G401 (cell line): ENCODE measurements at regions not wholly inside any gene's neighbourhood (a gene's known extent, or its start where the extent isn't known, plus 50 kb on each side); places are given as distances from the start of the nearest gene placed in this dataset.

Experiments
- DNase-seq: peaks from one replicate; pipeline ENCODE4 v3.0.0-alpha.2; 2015; ENCODE audit warnings: low spot score
- in situ Hi-C: cut with HindIII; loops from 2 replicates; pipeline ENCODE4 v1.10.0; 2016; ENCODE audit warnings: low sequenced_read_pairs, mixed read lengths

DNA sequence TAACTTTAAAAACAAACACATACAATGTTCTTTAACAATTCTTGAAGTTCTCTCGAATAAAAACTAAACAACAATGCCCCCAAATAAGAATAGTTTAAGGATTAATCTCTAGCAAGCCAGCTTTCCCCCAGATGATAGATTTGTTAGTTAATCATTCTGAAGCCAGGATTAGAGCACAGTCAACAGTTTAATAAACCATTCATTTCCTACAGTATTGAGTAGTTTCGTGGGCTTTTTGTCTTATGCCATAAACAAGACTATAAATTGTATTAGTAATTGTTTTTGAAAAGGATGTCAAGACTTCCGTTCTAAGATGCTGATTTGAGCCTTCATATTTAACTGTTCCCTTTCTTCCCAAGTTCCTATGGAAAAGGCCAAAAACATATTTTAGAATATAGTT lies 136.6 kb downstream of the PIK3R1 start:
- in situ Hi-C loops = no loop called here
- DNase-seq = no peak

DNA sequence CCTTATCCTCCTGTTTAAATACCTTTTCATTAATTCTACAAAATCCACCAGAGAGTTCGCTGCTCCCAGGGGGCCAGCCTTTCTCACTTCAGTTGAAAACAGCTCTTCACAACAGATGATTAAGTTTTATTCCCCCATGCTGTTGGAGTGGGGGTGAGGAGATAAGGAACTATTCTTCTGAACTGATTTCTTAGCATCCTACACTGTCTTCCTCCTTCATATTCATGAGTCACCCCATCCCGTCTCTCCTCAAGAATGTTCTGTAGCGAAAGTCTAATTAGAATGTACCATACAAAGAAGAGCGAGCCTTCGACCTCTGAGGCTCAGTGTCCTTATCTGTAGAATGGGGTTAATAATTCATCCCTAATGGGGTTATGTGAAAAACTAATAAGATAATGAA lies 138.0 kb downstream of the PIK3R1 start:
- in situ Hi-C loops = no loop called here
- DNase-seq = no peak

DNA sequence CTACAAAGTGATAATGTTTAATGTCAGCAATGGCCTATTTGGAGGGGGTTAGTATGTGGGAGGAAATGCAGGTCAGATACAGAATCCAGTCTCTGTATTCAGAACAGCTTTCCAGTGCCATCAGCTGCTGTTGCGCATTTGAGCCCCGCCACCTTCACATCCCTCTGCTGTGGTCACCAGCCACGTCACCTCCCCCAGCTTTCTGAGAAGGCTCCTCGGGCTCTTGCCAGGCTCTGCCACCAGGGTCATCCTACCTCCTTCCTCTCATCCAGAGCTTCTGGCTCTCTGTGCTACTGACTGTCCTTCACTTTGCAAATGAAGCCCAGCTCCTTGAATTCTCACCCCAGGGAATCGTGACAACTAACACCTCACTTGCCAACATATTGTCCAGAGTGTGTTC lies 138.8 kb downstream of the PIK3R1 start:
- no peak for DNase-seq
- in situ Hi-C loops = no loop called here

DNA sequence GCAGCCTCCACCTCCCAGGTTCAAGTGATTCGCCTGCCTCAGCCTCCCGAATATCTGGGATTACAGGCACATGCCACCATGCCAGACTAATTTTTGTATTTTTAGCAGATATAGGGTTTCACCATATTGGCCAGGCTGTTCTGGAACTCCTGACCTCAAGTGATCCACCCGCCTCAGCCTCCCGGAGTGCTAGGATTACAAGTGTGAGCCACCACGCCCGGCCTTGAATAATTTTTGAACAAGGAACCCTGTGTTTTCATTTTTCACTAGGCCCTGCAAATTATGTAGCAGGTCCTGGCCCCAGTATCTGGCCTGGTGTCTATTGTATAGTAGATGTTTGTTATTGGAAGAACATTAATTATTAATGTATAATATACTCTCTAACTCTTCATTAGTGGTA lies 140.7 kb downstream of the PIK3R1 start:
- in situ Hi-C loops = no loop called here

DNA sequence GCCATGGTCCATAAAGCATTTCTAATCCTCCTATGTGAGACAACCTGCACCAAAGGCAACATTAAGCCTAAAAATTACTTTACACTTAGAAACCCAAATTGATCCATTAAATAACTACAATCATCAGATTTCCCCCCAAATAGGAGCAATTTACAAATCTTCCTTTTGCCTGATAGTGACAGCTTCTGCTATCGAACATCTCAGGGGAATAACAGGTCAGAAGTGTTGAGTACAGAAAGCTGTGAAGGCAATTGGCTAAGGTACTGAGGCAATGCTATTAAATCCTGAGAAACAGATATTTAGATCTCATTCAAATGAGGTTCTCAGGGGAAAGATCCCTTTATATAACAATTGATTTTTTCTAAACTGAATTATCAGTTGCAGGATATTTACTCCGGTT lies 141.1 kb downstream of the PIK3R1 start:
- in situ Hi-C loops = no loop called here
- no peak for DNase-seq

More for the DNA sequence above, 140.7 kb downstream of the PIK3R1 start:
- DNase-seq = no peak

DNA sequence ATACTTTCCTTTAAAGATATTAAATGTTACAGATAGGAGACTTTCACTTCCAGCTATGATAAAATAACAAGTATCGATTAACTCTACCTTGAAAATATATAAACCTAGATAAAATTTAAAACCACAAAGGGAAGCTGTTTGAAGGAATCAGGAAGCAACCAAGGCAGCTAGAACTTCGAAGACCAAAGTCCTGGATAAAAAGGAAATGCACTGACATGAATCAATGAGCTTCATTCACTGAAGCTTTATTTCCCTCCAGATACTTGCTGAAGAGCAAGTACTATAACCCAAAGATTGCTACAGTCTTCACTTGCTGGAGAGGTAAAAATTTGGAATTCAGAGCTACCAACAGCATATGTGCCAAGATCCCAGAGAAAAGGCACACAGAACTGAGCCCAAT lies 144.1 kb downstream of the PIK3R1 start:
- in situ Hi-C loops = no loop called here
- no peak for DNase-seq

DNA sequence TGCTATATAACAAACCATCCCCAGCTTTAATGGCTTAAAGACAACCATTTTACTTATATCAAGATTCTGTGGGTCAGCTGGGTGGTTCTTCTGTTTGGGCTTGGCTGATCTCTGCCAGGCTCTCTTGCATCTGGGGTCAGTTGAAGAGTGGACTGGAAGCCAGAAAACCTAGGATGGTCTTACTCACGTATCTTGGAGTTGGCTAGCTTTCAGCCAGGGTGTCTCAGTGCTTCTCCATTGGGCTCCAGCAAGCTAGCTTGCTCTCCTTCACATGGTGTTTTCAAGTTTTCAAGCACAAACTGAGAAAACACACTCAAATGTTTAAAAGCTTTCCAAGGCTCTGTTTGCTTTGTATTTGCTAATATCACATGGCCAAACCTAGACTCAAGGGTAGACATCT lies 146.8 kb downstream of the PIK3R1 start:
- DNase-seq = no peak
- in situ Hi-C loops = no loop called here

DNA sequence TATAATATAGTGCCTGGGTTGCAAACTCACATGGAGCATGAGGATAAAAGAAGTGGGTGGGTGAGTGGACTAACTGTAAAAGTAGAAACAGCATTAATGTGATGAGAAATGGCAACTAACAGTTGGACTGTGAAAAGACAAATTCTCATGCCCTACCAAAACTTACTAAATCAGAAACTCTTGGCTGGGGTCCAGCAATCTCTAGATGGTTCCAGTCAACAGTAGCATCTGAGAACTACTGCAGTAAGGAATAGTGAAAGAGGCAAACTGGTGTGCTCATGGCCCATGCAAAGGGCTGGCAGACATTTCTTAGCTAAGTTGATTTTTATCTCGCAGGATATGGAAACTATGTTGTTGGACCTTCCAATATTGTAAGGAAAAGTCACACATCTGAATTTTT lies 150.3 kb downstream of the PIK3R1 start:
- in situ Hi-C loops = no loop called here

DNA sequence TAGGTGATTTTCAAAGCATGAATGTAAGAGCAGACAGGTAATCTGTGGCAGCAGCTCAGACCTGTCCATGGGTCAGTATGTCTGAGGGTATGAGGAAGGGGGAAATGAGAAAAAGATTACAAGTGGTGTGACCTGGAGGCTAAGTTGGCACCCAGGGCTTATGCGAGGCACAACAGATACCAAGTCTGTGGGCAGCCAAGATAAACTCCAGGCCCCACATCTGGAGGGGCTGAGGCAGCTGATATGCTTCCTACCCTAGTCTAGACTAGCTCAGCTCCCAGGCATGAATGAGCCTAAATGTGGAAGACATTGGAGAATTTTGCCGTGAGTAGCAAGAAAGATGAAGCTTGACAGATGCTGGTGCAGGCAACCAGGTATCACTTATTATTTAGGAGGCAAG lies 151.7 kb downstream of the PIK3R1 start:
- DNase-seq = no peak
- in situ Hi-C loops = no loop called here

More for the DNA sequence above, 150.3 kb downstream of the PIK3R1 start:
- DNase-seq = no peak

DNA sequence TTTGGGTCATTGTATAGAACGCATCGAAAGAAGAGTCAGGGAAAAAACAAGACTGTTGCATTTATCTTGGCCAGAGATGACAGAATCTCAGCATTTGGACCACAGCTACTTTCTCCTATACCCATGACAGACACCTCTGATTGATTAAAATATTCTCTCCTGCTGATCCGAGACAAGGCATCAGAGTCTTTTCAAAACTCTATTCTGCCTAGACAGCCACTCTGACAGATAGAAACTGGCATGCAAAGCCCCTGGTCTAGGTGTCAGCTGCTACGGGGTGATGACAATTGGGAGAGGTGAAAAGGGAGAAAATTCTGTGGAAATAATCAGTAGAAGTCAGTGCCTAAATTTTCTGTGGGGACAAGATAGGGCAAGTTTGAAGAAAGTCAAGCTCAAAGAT lies 152.2 kb downstream of the PIK3R1 start:
- in situ Hi-C loops = no loop called here
- DNase-seq = no peak

DNA sequence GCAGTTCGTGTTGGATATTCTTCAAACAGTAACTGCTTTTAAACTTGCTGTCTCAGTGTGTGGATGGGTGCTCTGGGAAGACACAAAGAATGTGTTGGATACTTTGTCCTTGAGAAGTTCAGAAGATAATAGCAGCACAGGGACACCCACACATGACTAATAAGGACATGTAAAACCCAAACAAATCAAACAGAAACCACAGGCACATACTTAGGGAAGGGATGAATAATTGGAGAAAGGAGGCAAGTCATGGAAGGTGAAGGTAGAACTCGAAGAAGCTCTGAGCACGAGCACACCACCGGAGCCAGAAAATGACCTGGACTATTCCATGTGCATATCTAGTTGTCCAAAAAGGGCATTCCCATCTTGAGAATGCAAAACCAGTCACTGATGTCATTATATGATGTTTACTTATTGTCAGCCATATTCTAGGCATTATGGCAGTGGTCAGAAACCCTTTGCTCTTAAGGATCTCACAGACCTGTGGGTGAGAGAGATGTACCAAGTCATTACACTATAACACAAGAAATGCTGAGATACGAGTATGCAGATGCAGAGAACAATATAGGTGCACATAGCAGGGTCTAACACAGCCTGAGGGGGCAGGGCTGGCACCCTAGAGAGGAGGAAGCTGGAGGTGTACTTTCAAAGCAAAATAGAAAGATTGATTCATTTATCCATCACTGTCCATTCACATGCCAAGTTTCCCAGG lies 152.9 kb downstream of the PIK3R1 start:
- DNase-seq = no peak
- in situ Hi-C loops = no loop called here

DNA sequence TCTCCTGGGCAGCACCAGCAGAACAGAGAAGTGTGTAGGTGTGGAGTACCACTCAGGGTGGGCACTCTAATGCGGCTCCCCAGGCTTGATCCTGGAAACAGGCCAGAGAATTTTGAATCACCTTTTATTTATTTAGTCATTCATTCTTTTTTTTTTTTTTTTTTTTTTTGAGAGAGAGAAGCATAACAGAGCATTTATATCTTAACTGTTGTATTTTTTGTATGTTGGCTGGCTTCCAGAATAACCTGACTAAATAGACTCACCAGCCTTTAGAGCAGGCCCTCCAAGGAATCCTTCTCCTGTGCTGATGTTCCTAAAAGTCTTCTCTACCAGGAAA lies 153.4 kb downstream of the PIK3R1 start:
- no peak for DNase-seq
- in situ Hi-C loops = no loop called here

DNA sequence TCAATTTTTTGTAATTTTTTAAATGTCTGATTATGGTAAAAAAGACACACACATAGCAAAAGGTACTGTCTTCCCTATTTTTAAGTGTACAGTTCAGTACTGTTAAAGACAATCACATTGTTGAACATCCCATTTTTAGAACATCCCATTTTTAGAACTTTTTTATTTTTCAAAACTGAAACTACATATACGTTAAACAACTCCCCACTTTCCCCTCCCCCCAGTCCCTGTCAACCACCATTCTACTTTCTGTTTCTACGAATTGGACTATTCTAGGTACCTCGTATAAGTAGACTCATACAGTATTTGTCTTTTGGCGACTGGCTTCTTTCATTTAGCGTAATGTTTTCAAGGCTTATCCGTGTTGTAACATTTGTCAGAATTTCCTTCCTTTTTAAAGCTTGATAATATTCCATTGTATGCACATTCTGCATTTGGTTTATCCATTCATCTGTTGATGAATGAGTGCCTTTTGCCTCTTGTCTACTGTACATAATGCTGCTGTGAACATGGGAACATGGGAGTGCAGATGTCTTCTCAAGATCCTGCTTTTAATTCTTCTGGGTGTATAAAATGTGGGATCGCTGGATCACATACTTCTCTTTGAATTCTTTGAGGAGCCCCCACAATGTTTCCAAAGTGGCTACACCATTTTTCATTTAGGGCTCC lies 154.0 kb downstream of the PIK3R1 start:
- DNase-seq = no peak
- in situ Hi-C loops = no loop called here

DNA sequence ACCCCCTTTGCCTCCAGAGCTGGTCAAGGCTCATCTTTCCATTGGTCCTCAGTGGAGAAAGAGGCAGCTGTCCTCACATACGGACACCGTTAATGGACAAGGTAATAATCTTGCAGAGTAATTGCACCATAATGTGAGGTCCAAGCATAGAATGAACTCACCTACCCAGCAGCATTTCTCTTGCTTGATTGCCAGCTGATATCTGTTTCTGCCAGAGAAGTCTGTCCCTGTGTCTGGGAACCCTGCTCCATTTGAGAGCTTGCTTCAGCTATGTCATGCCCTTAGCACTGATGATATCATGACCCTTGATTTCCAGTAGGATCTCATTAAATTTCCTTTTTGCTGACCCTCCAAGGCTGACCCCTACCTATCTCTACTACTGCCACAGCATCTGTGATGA lies 154.6 kb downstream of the PIK3R1 start:
- in situ Hi-C loops = no loop called here
- no peak for DNase-seq

DNA sequence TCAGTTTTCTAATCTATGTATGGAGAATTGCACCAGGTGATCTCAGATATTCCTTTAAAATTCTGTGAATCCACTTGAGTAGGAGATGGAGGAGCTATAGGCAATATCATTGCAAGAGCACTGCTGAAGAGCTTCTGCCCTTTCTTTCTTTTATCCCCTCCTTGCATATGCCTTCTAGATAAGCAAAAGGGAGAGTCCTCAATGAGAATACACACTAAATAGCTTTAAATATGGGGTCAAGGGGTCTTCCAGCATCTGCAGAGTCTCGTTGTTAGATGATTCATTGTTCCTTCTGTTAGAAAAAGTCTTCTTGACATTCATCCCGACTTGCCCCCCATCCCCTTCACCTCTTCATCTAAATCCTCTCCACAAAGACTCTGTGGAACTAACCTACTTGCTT lies 156.1 kb downstream of the PIK3R1 start:
- in situ Hi-C loops = no loop called here
- no peak for DNase-seq

DNA sequence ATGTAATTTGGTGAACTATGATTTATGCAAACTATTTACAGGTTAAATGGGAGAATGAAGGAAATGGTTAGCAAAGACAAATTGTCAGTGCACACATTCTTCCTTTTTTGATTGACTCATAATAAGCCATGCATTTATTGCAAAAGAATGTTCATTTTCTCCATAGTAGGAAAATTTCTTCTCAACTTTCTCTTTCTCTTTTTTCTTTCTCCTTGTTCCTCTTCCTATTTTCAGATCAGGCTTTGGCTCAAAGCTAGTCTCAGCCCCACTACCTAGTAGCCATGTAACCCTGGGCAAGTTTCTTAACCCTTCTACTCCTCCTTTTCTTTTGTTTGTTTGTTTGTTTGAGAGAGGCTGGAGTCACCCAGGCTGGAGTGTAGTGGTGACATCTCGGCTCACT lies 156.6 kb downstream of the PIK3R1 start:
- no peak for DNase-seq
- in situ Hi-C loops = no loop called here

DNA sequence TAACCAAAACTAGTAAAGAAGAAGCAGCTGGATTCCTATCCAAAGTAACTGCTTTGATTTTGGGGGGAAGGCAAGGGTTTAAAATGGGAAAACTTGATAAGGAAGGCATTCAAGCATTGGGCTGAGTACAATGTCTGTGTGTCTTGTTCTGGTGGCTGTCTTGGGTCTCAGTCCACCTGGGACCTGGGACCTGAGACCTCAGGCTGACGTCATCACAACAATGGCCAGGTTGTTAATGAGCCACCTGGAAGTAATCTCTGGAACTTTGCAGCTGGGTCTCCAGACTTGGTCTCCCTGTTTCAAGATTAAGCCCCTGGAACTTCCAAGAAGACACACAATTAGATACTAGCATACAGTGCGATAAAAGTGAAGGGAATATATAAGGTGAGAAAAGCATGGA lies 157.5 kb downstream of the PIK3R1 start:
- in situ Hi-C loops = no loop called here
- no peak for DNase-seq

DNA sequence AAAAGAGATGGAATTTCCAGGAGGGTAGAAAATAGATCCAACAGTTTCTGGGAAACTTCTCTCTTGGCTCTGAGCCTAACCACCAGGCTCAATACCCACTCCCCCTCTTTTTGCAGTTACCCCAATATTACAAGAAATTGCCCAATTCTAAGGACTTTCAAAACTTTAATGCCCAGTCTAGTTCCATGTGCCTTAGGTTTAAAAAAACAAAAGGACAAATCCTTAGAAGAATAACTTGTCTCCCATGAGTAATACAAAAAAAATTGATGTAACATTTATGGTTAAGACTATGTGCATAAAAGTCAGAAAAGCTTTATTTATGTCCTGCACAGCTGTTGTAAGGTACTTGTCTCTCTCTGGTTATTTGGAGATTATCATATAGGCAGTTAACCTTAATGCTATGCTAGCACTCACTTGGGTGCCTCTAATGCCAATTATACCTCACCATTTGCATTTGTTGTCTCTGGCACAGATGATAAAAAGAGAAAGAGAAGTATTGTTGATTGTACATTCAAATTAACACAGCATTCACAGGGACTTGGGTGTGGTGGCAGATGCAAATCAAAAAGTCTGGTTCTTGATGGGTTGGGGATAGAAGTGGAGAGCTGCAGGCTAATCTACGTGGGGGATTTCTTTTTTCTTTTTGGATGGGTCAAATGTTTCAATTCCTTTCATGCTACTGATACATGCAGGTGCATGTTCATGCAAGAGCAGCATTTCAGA lies 159.4 kb downstream of the PIK3R1 start:
- DNase-seq = no peak
- in situ Hi-C loops = no loop called here

DNA sequence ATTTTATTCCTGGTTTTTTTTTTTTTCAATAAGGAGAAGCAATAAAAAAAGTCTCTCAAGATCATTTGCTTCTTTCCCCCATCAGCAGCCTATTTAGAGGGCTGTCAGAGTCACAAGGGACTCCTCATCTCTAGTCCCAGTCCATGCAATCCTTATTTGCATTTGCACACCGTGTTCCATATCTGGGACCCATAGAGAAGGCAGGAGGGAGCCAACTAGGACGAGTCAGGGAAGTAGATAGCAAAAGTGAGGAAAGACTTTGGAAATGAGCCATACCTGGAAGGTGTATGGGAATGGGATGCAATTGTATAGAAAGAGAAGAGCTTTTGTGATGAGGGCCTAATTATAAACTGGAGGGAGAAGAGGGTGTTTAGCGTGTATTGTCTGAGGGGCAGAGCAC lies 160.0 kb downstream of the PIK3R1 start:
- no peak for DNase-seq
- in situ Hi-C loops = no loop called here

DNA sequence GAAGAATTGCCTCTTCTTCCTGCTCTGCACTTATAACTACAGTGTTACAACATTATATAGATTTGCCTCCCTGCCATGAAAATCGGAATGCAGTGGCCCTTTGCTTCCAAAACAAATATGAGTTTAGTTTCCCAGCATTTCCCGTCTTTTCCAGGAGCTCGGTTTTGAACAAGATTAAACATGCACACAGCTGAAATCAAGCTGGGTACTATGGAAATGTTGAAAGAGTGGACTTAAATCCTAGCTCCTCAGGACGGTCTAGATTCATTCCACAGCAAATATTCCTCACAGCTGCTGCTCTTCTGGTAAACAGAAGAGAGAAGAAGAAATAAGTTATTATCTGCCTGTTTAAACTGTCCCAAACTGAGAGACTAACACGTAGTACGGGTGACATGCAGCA lies 161.4 kb downstream of the PIK3R1 start:
- in situ Hi-C loops = no loop called here
- no peak for DNase-seq

DNA sequence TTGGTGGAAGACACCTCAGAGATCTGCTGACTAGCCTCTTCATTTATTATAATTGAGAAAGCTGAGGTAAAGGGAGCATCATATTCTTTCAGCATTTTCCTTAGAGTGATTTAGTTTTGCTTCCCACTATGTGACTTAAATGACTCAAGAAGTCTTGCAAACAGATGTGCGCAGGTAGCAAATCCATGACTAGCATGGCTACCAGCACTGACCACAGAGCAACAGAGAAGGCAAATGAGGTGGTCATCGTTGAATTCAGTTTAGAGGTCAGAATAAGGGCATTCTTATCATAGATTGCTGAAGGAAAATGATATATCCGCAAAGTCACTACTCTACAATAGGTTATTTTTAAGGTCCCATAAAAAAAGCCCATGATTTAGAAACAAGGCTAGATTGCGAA lies 162.2 kb downstream of the PIK3R1 start:
- in situ Hi-C loops = no loop called here
- no peak for DNase-seq
